Progenitor cell of endocrine pancreas (in vitro differentiated cells): ENCODE measurements at regions not wholly inside any gene's neighbourhood (a gene's known extent, or its start where the extent isn't known, plus 50 kb on each side); places are given as distances from the start of the nearest gene placed in this dataset.

Source experiments
- DNase-seq: peaks from one replicate; pipeline ENCODE4 v3.0.0; 2021; ENCODE audit warnings: low spot score; ENCODE audit not compliant: unreplicated experiment
- H3K27ac Mint-ChIP-seq: 2 replicates; pipeline ENCODE4 v1.8.0; 2021; ENCODE audit warnings: mild to moderate bottlenecking, moderate library complexity, mixed read lengths
- H3K27me3 Mint-ChIP-seq: 2 replicates; pipeline ENCODE4 v1.8.0; 2021; ENCODE audit warnings: mixed read lengths
- H3K36me3 Mint-ChIP-seq: 2 replicates; pipeline ENCODE4 v1.8.0; 2022; ENCODE audit warnings: mixed read lengths; ENCODE audit not compliant: insufficient read depth
- H3K4me1 Mint-ChIP-seq: 2 replicates; pipeline ENCODE4 v1.8.0; 2021; ENCODE audit warnings: low read depth, mixed read lengths
- H3K4me3 Mint-ChIP-seq: 2 replicates; pipeline ENCODE4 v1.8.0; 2021; ENCODE audit warnings: low read depth, mild to moderate bottlenecking, moderate library complexity, mixed read lengths
- H3K9me3 Mint-ChIP-seq: 2 replicates; pipeline ENCODE4 v1.8.0; 2021; ENCODE audit warnings: low read depth, mixed read lengths
- CTCF ChIP-seq: fragments of 200-600 bp; sonication (generic); IDR thresholded peaks from one replicate; pipeline ENCODE4 v1.5.0; 2021; ENCODE audit warnings: antibody characterized with exemption, mild to moderate bottlenecking; ENCODE audit not compliant: unreplicated experiment

- Mint-ChIP-seq H3K4me1 (peaks cover 75% of the 10 kb centered on the region), H3K9me3 (no peaks in the 10 kb centered on the region), H3K27me3 (no peaks in the 10 kb centered on the region), H3K27ac (peak overlapping the region; percentile 98), H3K36me3 (no peaks in the 10 kb centered on the region), H3K4me3 (no peak overlapping the region)
- no peak for DNase-seq
- TF ChIP-seq CTCF, result no peak
Measured at GRCh38 chr1:234961456-234962339, 166.9 kb downstream of the TOMM20 start.

DNA sequence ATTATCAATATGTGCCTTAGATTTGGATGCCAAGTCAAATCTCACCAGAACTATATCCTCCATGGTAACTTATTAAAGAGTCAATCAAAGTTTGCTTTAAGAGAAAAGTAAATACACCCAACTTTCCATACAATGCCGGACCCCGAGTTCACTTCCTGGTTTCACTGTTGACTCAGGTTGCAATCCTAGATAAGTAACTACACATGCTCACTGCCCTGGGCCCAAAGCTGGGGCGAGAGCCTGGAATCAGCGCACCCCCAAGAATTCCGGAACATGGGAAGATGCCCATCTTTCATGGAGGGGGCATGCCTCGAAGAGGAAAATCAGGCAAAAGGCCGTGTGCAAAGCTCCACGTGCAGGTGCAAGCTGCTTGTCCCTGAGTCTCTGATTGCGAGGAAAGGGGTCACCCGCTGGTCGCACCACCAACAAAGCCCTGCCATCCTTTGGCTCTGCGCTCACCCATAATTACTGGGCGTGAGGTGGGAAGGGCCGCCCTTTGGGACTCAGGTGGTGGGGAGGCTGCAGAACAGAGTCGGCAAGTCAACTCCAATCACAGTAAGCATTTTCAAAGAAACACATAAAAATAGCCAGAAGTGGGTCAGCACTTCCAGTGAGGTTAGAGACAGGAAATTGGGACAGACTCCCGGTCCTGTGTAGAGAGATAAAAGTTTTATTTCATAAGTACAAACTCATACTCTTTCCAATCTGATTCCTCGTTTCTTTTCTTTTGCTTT is 167.7 kb downstream of the TOMM20 start:
- DNase-seq, result no peak
- no peak for TF ChIP-seq CTCF
- peak overlapping the region; percentile 98 for H3K27ac Mint-ChIP-seq
- no peaks in the 10 kb centered on the region for H3K27me3 Mint-ChIP-seq
- H3K4me3 Mint-ChIP-seq, result peak overlapping the region; percentile 45
- peaks cover 80% of the 10 kb centered on the region for H3K4me1 Mint-ChIP-seq
- no peaks in the 10 kb centered on the region for H3K9me3 Mint-ChIP-seq
- H3K36me3 Mint-ChIP-seq, result no peaks in the 10 kb centered on the region

DNA sequence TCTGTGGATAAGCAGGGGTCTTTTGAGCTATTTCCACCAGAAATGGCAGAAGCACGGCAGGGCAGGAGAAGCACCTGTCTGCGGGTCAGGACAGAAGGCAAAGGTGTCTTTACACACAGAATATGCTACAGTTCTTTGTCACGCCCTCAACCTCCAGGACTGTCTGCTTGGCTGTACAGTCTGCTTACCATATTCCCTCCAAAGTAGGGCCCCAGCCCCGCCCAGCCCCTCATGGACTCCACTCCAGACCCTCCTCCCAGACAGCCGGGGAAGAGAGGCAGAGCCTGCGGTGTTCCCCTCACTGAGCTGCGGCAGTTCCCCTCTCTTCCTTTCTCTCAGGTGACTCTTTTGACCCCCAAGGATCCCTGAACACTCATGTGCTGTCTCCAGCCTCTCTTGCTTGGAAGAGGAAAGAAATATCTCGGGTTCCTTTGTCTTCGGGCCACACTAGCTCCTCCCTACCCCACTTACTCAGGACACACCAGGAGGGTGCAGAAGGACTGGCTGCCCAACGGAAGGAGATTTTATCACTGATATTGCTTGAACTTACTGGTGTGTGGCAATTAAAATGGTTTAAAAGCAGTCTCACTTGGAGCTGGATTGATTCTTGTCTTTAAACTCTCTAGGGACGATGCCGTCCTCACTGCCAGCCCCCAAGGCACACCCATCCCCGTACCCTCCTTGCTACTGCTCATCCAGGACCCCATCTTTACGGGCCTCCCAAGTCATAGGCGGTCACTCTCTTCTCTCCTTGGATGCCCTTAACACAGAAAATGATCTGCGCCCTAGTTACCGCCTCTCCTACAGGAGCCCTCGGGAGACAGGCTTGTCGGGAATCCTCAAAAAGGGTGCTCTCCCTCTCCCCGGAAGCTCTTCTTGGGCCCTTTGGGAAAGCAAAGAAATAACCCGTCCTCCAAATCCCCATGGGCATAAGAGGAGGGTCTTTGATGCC is 169.7 kb downstream of the TOMM20 start:
- no peaks in the 10 kb centered on the region for H3K9me3 Mint-ChIP-seq
- peaks cover 84% of the 10 kb centered on the region for H3K4me1 Mint-ChIP-seq
- no peaks in the 10 kb centered on the region for H3K27me3 Mint-ChIP-seq
- no peaks in the 10 kb centered on the region for H3K36me3 Mint-ChIP-seq
- TF ChIP-seq CTCF, result no peak
- DNase-seq, result no peak
- H3K4me3 Mint-ChIP-seq, result no peak overlapping the region
- H3K27ac Mint-ChIP-seq, result peak overlapping the region; percentile 98

DNA sequence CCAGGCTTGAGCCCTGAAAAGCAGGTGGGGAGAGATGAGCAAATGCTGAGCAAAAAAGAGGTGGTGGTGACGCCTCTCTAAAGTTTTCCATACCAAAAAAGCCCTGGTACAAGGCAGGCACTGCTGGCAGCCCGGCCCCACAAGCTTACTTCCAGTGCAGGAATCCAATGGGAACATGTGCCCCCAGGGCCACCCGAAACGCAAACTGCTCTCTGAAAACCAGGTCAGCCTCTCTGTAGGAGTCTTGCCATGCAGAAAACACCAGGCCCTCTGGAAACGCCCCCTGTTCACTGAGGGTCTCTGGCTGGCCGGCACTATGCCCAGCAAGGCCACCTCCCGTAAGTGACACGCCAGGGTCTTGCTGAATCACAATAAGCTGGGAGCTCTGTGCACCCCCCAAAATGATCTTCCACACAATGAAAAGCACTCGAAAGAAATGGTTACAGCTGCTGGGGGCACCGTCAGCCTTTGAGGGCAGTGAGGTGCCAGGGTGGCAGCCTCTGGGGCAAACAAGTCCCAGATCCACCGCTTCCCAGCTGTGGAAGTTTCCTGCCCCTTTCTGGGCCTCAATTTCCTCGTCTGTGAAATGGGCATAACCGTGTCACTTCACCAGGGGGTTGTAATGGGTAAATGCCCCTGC is 170.5 kb downstream of the TOMM20 start:
- no peaks in the 10 kb centered on the region for H3K27me3 Mint-ChIP-seq
- peak overlapping the region; percentile 98 for H3K27ac Mint-ChIP-seq
- H3K4me1 Mint-ChIP-seq, result peaks cover 82% of the 10 kb centered on the region
- no peak overlapping the region for H3K4me3 Mint-ChIP-seq
- H3K36me3 Mint-ChIP-seq, result no peaks in the 10 kb centered on the region
- H3K9me3 Mint-ChIP-seq, result no peaks in the 10 kb centered on the region
- DNase-seq, result no peak
- TF ChIP-seq CTCF, result no peak
